WTC11 (cell line): ENCODE measurements at regions not wholly inside any gene's neighbourhood (a gene's known extent, or its start where the extent isn't known, plus 50 kb on each side); places are given as distances from the start of the nearest gene placed in this dataset.

Experiments used
- CREB1 ChIP-seq: sonication (generic); formaldehyde crosslinking; IDR thresholded peaks from 2 replicates; pipeline ENCODE4 v1.8.0; 2023; ENCODE audit warnings: mild to moderate bottlenecking, missing genetic modification reagents
- CTCF ChIP-seq: fragments of 200-600 bp; IDR thresholded peaks from 2 replicates; pipeline ENCODE4 v1.8.0; 2022; ENCODE audit warnings: antibody characterized with exemption
- MXD4 ChIP-seq: fragments of 250-450 bp; sonication (Bioruptor Pico); IDR thresholded peaks from 2 replicates; pipeline ENCODE4 v1.8.0; 2021; ENCODE audit warnings: mild to moderate bottlenecking, moderate library complexity, borderline replicate concordance
- TEAD4 ChIP-seq: sonication (generic); formaldehyde crosslinking; IDR thresholded peaks from 2 replicates; pipeline ENCODE4 v1.8.0; 2022; ENCODE audit warnings: mild to moderate bottlenecking, missing genetic modification reagents

- TF ChIP-seq MXD4 (CRISPR knock-in tag) (no peak), TEAD4 (CRISPR knock-in tag) (no peak), CTCF (no peak), CREB1 (CRISPR knock-in tag) (no peak)
Observed at GRCh38 chr10:127657056-127657455, 79.9 kb upstream of the FOXI2 start.
